PC-9 (cell line): ENCODE measurements at regions not wholly inside any gene's neighbourhood (a gene's known extent, or its start where the extent isn't known, plus 50 kb on each side); places are given as distances from the start of the nearest gene placed in this dataset.

Experiments
- CTCF ChIP-seq: fragments of 200-600 bp; sonication (generic); conservative IDR thresholded peaks from 2 replicates; pipeline ENCODE4 v1.6.1; 2017; ENCODE audit warnings: mixed run types, antibody characterized with exemption, mild to moderate bottlenecking, moderate library complexity
- EZH2 ChIP-seq: fragments of 200-600 bp; sonication (generic); IDR thresholded peaks from 2 replicates; pipeline ENCODE4 v1.8.0; 2017; ENCODE audit warnings: antibody characterized with exemption, low read depth

GRCh38 chr7:43010061-43010460 is 77.9 kb downstream of the MRPL32 start:
- TF ChIP-seq CTCF (no peak), EZH2 (no peak)
